Trophoblast cell (in vitro differentiated cells and primary cell): ENCODE measurements at regions not wholly inside any gene's neighbourhood (a gene's known extent, or its start where the extent isn't known, plus 50 kb on each side); places are given as distances from the start of the nearest gene placed in this dataset.

Experiments used
- DNase-seq, 2 donors: peaks; one replicate each; pipeline ENCODE4 v3.0.0-alpha.2; 2016
- H2AFZ ChIP-seq: 2 replicates; pipeline ENCODE4 v1.6.1; 2013; ENCODE audit warnings: low read length, moderate library complexity, mild to moderate bottlenecking; ENCODE audit not compliant: insufficient read depth, poor library complexity
- H2AK5ac ChIP-seq: 2 replicates; pipeline ENCODE4 v1.6.1; 2013; ENCODE audit warnings: mild to moderate bottlenecking, low read length
- H2BK120ac ChIP-seq: 2 replicates; pipeline ENCODE4 v1.6.1; 2013; ENCODE audit warnings: low read length, mild to moderate bottlenecking, moderate library complexity; ENCODE audit not compliant: insufficient read depth, poor library complexity
- H2BK12ac ChIP-seq: 2 replicates; pipeline ENCODE4 v1.6.1; 2013; ENCODE audit warnings: mild to moderate bottlenecking, low read length, moderate library complexity
- H2BK5ac ChIP-seq: 2 replicates; pipeline ENCODE4 v1.6.1; 2013; ENCODE audit warnings: low read length, low read depth, moderate library complexity, mild to moderate bottlenecking; ENCODE audit not compliant: poor library complexity
- H3K14ac ChIP-seq: 2 replicates; pipeline ENCODE4 v1.6.1; 2013; ENCODE audit warnings: mild to moderate bottlenecking, low read length
- H3K18ac ChIP-seq: 2 replicates; pipeline ENCODE4 v1.6.1; 2013; ENCODE audit warnings: mild to moderate bottlenecking, low read length
- H3K23ac ChIP-seq: 2 replicates; pipeline ENCODE4 v1.6.1; 2013; ENCODE audit warnings: low read length
- H3K27ac ChIP-seq: 2 replicates; pipeline ENCODE4 v1.5.1; 2013; ENCODE audit warnings: low read depth, mild to moderate bottlenecking, inconsistent platforms, low read length, moderate library complexity
- H3K27me3 ChIP-seq: 2 replicates; pipeline ENCODE4 v1.6.1; 2013; ENCODE audit warnings: inconsistent platforms, mild to moderate bottlenecking, low read length, moderate library complexity; ENCODE audit not compliant: insufficient read depth
- H3K36me3 ChIP-seq, 2 experiments: 1 replicate in 1 of 2; 2 replicates in 1 of 2; pipeline ENCODE4 v1.6.1; 2013; ENCODE audit warnings: low read length in 2 of 2, mild to moderate bottlenecking in 2 of 2, moderate library complexity in 1 of 2; ENCODE audit not compliant: insufficient read depth in 2 of 2, control insufficient read depth in 1 of 2
- H3K4ac ChIP-seq: 2 replicates; pipeline ENCODE4 v1.6.1; 2013; ENCODE audit warnings: low read depth, mild to moderate bottlenecking, low read length, moderate library complexity
- H3K4me1 ChIP-seq, 2 experiments: 1 replicate in 1 of 2; 2 replicates in 1 of 2; pipeline ENCODE4 v1.6.1; 2013; ENCODE audit warnings: low read length in 2 of 2, mild to moderate bottlenecking in 2 of 2, moderate library complexity in 1 of 2; ENCODE audit not compliant: insufficient read depth in 2 of 2, control insufficient read depth in 1 of 2
- H3K4me2 ChIP-seq: 2 replicates; pipeline ENCODE4 v1.6.1; 2013; ENCODE audit warnings: inconsistent platforms, mild to moderate bottlenecking, low read length, moderate library complexity
- H3K4me3 ChIP-seq: 2 replicates; pipeline ENCODE4 v1.5.1; 2013; ENCODE audit warnings: mild to moderate bottlenecking, low read depth, low read length, inconsistent platforms
- H3K79me1 ChIP-seq: one replicate; pipeline ENCODE4 v1.6.1; 2013; ENCODE audit warnings: low read length
- H3K79me2 ChIP-seq: 2 replicates; pipeline ENCODE4 v1.6.1; 2013; ENCODE audit warnings: low read length, mild to moderate bottlenecking; ENCODE audit not compliant: control insufficient read depth, insufficient read depth, poor library complexity
- H3K9ac ChIP-seq: 2 replicates; pipeline ENCODE4 v1.6.1; 2013; ENCODE audit warnings: mild to moderate bottlenecking, low read length
- H3K9me3 ChIP-seq: 2 replicates; pipeline ENCODE4 v1.6.1; 2013; ENCODE audit warnings: low read depth, mild to moderate bottlenecking, control low read depth, inconsistent platforms, low read length; ENCODE audit not compliant: insufficient read depth
- H4K12ac ChIP-seq: 2 replicates; pipeline ENCODE4 v1.6.1; 2013; ENCODE audit warnings: low read depth, mild to moderate bottlenecking, low read length, moderate library complexity
- H4K8ac ChIP-seq: 2 replicates; pipeline ENCODE4 v1.6.1; 2013; ENCODE audit warnings: low read depth, mild to moderate bottlenecking, low read length, moderate library complexity
- H4K91ac ChIP-seq: one replicate; pipeline ENCODE4 v1.6.1; 2013; ENCODE audit warnings: low read depth, mild to moderate bottlenecking, low read length, moderate library complexity
- WGBS: extraction: QIAGEN DNeasy Blood & Tissue Kit; methylation state at CpG from one replicate; pipeline ENCODE4 v1.1.7; 2013; ENCODE audit warnings: missing lambda C conversion rate; ENCODE audit not compliant: insufficient read length, insufficient coverage; ENCODE audit errors: extremely low coverage; 5-methylcytosine and 5-hydroxymethylcytosine counted together

DNA sequence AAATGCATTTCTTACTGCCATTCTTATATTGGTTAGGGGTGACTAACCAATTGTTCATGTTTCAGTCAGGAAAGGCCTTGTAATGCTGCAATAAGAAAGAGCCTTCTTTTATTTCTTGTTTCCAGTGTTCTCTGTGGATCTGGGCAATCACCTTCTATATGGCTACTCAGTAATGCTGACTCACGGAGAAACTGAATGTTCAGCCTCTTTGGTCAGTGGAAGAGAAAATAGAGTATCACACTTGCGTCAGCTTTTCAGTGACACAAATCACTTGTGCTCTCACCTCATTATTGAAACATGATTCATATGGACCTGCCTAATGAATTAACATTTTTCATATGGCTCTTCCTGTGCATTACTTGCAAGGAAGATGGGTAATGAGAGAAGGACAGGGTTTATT lies 243.9 kb upstream of the POT1 start:
- Histone ChIP-seq H3K4me1 (no peaks in the 10 kb centered on the region), H3K18ac (no peak overlapping the region), H2AFZ (no peak overlapping the region), H3K27me3 (no peaks in the 10 kb centered on the region), H2AK5ac (no peak overlapping the region), H3K9ac (no peak overlapping the region), H3K36me3 (no peaks in the 10 kb centered on the region), H3K4ac (no peak overlapping the region), H4K12ac (no peak overlapping the region), H2BK120ac (no peak overlapping the region), H3K79me2 (no peaks in the 10 kb centered on the region), H2BK5ac (no peak overlapping the region), H2BK12ac (no peak overlapping the region), H3K79me1 (no peaks in the 10 kb centered on the region), H3K14ac (no peak overlapping the region), H3K4me2 (no peak overlapping the region), H4K8ac (no peak overlapping the region), H4K91ac (no peak overlapping the region), H3K4me3 (no peak overlapping the region), H3K27ac (no peak overlapping the region), H3K9me3 (no peaks in the 10 kb centered on the region), H3K23ac (no peak overlapping the region)
- DNase-seq, result no peak
- WGBS, result no CpG with 5 or more reads among the region's 2 CpGs

- no peak overlapping the region for H2BK5ac ChIP-seq
- H3K18ac ChIP-seq, result no peak overlapping the region
- no peak overlapping the region for H3K4me3 ChIP-seq
- no peak overlapping the region for H2BK12ac ChIP-seq
- no peaks in the 10 kb centered on the region for H3K27me3 ChIP-seq
- H3K4me2 ChIP-seq, result no peak overlapping the region
- no peak overlapping the region for H3K9ac ChIP-seq
- H4K8ac ChIP-seq, result no peak overlapping the region
- H3K23ac ChIP-seq, result no peak overlapping the region
- H2AFZ ChIP-seq, result no peak overlapping the region
- no peak overlapping the region for H4K12ac ChIP-seq
- no peak overlapping the region for H3K27ac ChIP-seq
- H3K9me3 ChIP-seq, result no peaks in the 10 kb centered on the region
- no peaks in the 10 kb centered on the region for H3K4me1 ChIP-seq
- no peak overlapping the region for H4K91ac ChIP-seq
- DNase-seq, result no peak
- H3K14ac ChIP-seq, result no peak overlapping the region
- no peak overlapping the region for H2BK120ac ChIP-seq
- H3K4ac ChIP-seq, result no peak overlapping the region
- H3K79me2 ChIP-seq, result no peaks in the 10 kb centered on the region
- no peaks in the 10 kb centered on the region for H3K79me1 ChIP-seq
- WGBS, result no CpG with 5 or more reads among the region's 1 CpG
- no peaks in the 10 kb centered on the region for H3K36me3 ChIP-seq
- H2AK5ac ChIP-seq, result no peak overlapping the region
These were observed 239.5 kb upstream of the POT1 start for GRCh38 chr7:125169088-125169487.

- no peak overlapping the region for H3K18ac ChIP-seq
- H3K23ac ChIP-seq, result no peak overlapping the region
- H3K79me1 ChIP-seq, result no peaks in the 10 kb centered on the region
- no peak overlapping the region for H2BK120ac ChIP-seq
- H3K27me3 ChIP-seq, result no peaks in the 10 kb centered on the region
- no peak overlapping the region for H3K4me2 ChIP-seq
- H3K27ac ChIP-seq, result no peak overlapping the region
- no peak overlapping the region for H3K9ac ChIP-seq
- H3K4ac ChIP-seq, result no peak overlapping the region
- no peak overlapping the region for H3K4me3 ChIP-seq
- no peaks in the 10 kb centered on the region for H3K4me1 ChIP-seq
- H3K36me3 ChIP-seq, result no peaks in the 10 kb centered on the region
- H3K9me3 ChIP-seq, result no peaks in the 10 kb centered on the region
- H2BK12ac ChIP-seq, result no peak overlapping the region
- no peak overlapping the region for H4K12ac ChIP-seq
- no peak for DNase-seq
- no peak overlapping the region for H2BK5ac ChIP-seq
- H4K8ac ChIP-seq, result no peak overlapping the region
- no peak overlapping the region for H4K91ac ChIP-seq
- H2AK5ac ChIP-seq, result no peak overlapping the region
- H3K79me2 ChIP-seq, result no peaks in the 10 kb centered on the region
- H2AFZ ChIP-seq, result no peak overlapping the region
- H3K14ac ChIP-seq, result no peak overlapping the region
- WGBS, result no CpG with 5 or more reads among the region's 1 CpG
These were observed 225.3 kb upstream of the POT1 start for GRCh38 chr7:125154930-125155329.

GRCh38 chr7:125149151-125149550 lies 219.5 kb upstream of the POT1 start:
- Histone ChIP-seq H4K8ac (no peak overlapping the region), H2AK5ac (no peak overlapping the region), H3K23ac (no peak overlapping the region), H4K12ac (no peak overlapping the region), H3K14ac (no peak overlapping the region), H3K27ac (no peak overlapping the region), H2BK120ac (no peak overlapping the region), H2BK5ac (no peak overlapping the region), H3K9ac (no peak overlapping the region), H3K27me3 (no peaks in the 10 kb centered on the region), H3K4ac (no peak overlapping the region), H3K9me3 (no peaks in the 10 kb centered on the region), H3K36me3 (no peaks in the 10 kb centered on the region), H4K91ac (no peak overlapping the region), H3K4me2 (no peak overlapping the region), H3K79me1 (no peaks in the 10 kb centered on the region), H3K18ac (no peak overlapping the region), H3K79me2 (no peaks in the 10 kb centered on the region), H3K4me1 (no peaks in the 10 kb centered on the region), H2BK12ac (no peak overlapping the region), H3K4me3 (no peak overlapping the region), H2AFZ (no peak overlapping the region)
- DNase-seq, result no peak
- no CpG with 5 or more reads among the region's 1 CpG for WGBS
